SJCRH30 (cell line): ENCODE measurements at regions not wholly inside any gene's neighbourhood (a gene's known extent, or its start where the extent isn't known, plus 50 kb on each side); places are given as distances from the start of the nearest gene placed in this dataset.

Source experiments
- DNase-seq, 2 experiments: peaks; one replicate each; pipeline ENCODE4 v3.0.0-alpha.2; 2015 to 2020
- H3K27ac ChIP-seq: fragments of 250-450 bp; sonication (Bioruptor Pico); 2 replicates; pipeline ENCODE4 v1.5.1; 2020; ENCODE audit warnings: mild to moderate bottlenecking, moderate library complexity
- H3K27me3 ChIP-seq: fragments of 250-450 bp; sonication (Bioruptor Pico); 2 replicates; pipeline ENCODE4 v1.5.1; 2020; ENCODE audit warnings: mild to moderate bottlenecking, moderate library complexity
- H3K36me3 ChIP-seq: fragments of 250-450 bp; sonication (Bioruptor Pico); 2 replicates; pipeline ENCODE4 v1.5.1; 2020; ENCODE audit warnings: mild to moderate bottlenecking, moderate library complexity
- H3K4me1 ChIP-seq: fragments of 250-450 bp; sonication (Bioruptor Pico); 2 replicates; pipeline ENCODE4 v1.5.1; 2020; ENCODE audit warnings: mild to moderate bottlenecking, moderate library complexity
- H3K4me3 ChIP-seq: fragments of 250-450 bp; sonication (Bioruptor Pico); 2 replicates; pipeline ENCODE4 v1.5.1; 2020; ENCODE audit warnings: mild to moderate bottlenecking, moderate library complexity
- H3K9me3 ChIP-seq: fragments of 250-450 bp; sonication (Bioruptor Pico); replicated peaks from 2 replicates; pipeline ENCODE4 v1.5.1; 2020; ENCODE audit warnings: mild to moderate bottlenecking, moderate library complexity

- H3K27me3 ChIP-seq: no peaks in the 10 kb centered on the region; the same call in 1 of the 2 replicates
- no peaks in the 10 kb centered on the region for H3K4me1 ChIP-seq
- H3K36me3 ChIP-seq: no peaks in the 10 kb centered on the region
- no peak for DNase-seq
- no peak overlapping the region for H3K4me3 ChIP-seq
- no peak overlapping the region for H3K27ac ChIP-seq
- H3K9me3 ChIP-seq: no peaks in the 10 kb centered on the region
These were observed 501.6 kb upstream of the MYT1L start for GRCh38 chr2:2832657-2833056.

- Histone ChIP-seq H3K27ac (no peak overlapping the region), H3K27me3 (no peaks in the 10 kb centered on the region; the same call in 1 of the 2 replicates), H3K4me1 (no peaks in the 10 kb centered on the region), H3K9me3 (no peaks in the 10 kb centered on the region), H3K36me3 (no peaks in the 10 kb centered on the region), H3K4me3 (no peak overlapping the region)
- DNase-seq: no peak
These were observed 500.6 kb upstream of the MYT1L start for GRCh38 chr2:2831633-2832032.

- Histone ChIP-seq H3K36me3 (no peaks in the 10 kb centered on the region), H3K27me3 (no peaks in the 10 kb centered on the region; the same call in 1 of the 2 replicates), H3K4me3 (no peak overlapping the region), H3K27ac (no peak overlapping the region), H3K9me3 (no peaks in the 10 kb centered on the region), H3K4me1 (no peaks in the 10 kb centered on the region)
- no peak for DNase-seq
These were observed 499.5 kb upstream of the MYT1L start for GRCh38 chr2:2830576-2830975.

GRCh38 chr2:2828774-2829368, 497.8 kb upstream of the MYT1L start:
- Histone ChIP-seq H3K36me3 (no peaks in the 10 kb centered on the region), H3K27me3 (no peaks in the 10 kb centered on the region; the same call in 1 of the 2 replicates), H3K9me3 (no peaks in the 10 kb centered on the region), H3K4me3 (no peak overlapping the region), H3K27ac (no peak overlapping the region), H3K4me1 (no peaks in the 10 kb centered on the region)
- no peak for DNase-seq

- no peaks in the 10 kb centered on the region for H3K4me1 ChIP-seq
- no peak overlapping the region for H3K4me3 ChIP-seq
- no peaks in the 10 kb centered on the region; the same call in 1 of the 2 replicates for H3K27me3 ChIP-seq
- H3K9me3 ChIP-seq: no peaks in the 10 kb centered on the region
- DNase-seq: no peak
- H3K27ac ChIP-seq: no peak overlapping the region
- no peaks in the 10 kb centered on the region for H3K36me3 ChIP-seq
These were observed 496.7 kb upstream of the MYT1L start for GRCh38 chr2:2827761-2828221.

GRCh38 chr2:2827046-2827636, 496.1 kb upstream of the MYT1L start:
- H3K9me3 ChIP-seq: no peaks in the 10 kb centered on the region

GRCh38 chr2:2826621-2827020, 495.5 kb upstream of the MYT1L start:
- DNase-seq: no peak
- H3K27ac ChIP-seq: no peak overlapping the region
- no peak overlapping the region for H3K4me3 ChIP-seq
- H3K4me1 ChIP-seq: no peaks in the 10 kb centered on the region
- H3K36me3 ChIP-seq: no peaks in the 10 kb centered on the region
- H3K9me3 ChIP-seq: no peaks in the 10 kb centered on the region
- H3K27me3 ChIP-seq: no peaks in the 10 kb centered on the region

More at GRCh38 chr2:2827046-2827636, 496.1 kb upstream of the MYT1L start:
- no peak for DNase-seq
- H3K36me3 ChIP-seq: no peaks in the 10 kb centered on the region
- no peaks in the 10 kb centered on the region for H3K4me1 ChIP-seq
- H3K4me3 ChIP-seq: no peak overlapping the region
- no peak overlapping the region for H3K27ac ChIP-seq
- H3K27me3 ChIP-seq: no peaks in the 10 kb centered on the region

GRCh38 chr2:2826209-2826551, 495.1 kb upstream of the MYT1L start:
- no peak overlapping the region for H3K4me3 ChIP-seq
- H3K9me3 ChIP-seq: no peaks in the 10 kb centered on the region
- no peak for DNase-seq
- no peaks in the 10 kb centered on the region for H3K27me3 ChIP-seq
- H3K4me1 ChIP-seq: no peaks in the 10 kb centered on the region
- no peaks in the 10 kb centered on the region for H3K36me3 ChIP-seq
- H3K27ac ChIP-seq: no peak overlapping the region

- no peak overlapping the region for H3K4me3 ChIP-seq
- no peaks in the 10 kb centered on the region for H3K36me3 ChIP-seq
- no peaks in the 10 kb centered on the region for H3K9me3 ChIP-seq
- H3K4me1 ChIP-seq: no peaks in the 10 kb centered on the region
- no peaks in the 10 kb centered on the region for H3K27me3 ChIP-seq
- H3K27ac ChIP-seq: no peak overlapping the region
- DNase-seq: no peak
These were observed 494.6 kb upstream of the MYT1L start for GRCh38 chr2:2825516-2826208.

- Histone ChIP-seq H3K9me3 (no peaks in the 10 kb centered on the region), H3K4me1 (no peaks in the 10 kb centered on the region), H3K27ac (no peak overlapping the region), H3K4me3 (no peak overlapping the region), H3K27me3 (no peaks in the 10 kb centered on the region), H3K36me3 (no peaks in the 10 kb centered on the region)
- DNase-seq: no peak
These were observed 494.0 kb upstream of the MYT1L start for GRCh38 chr2:2825062-2825461.

- Histone ChIP-seq H3K27ac (no peak overlapping the region), H3K36me3 (no peaks in the 10 kb centered on the region), H3K4me1 (no peaks in the 10 kb centered on the region), H3K9me3 (no peaks in the 10 kb centered on the region), H3K4me3 (no peak overlapping the region), H3K27me3 (no peaks in the 10 kb centered on the region)
- DNase-seq: no peak
These were observed 493.5 kb upstream of the MYT1L start for GRCh38 chr2:2824588-2824987.

GRCh38 chr2:2823061-2823753, 492.1 kb upstream of the MYT1L start:
- Histone ChIP-seq H3K27me3 (no peaks in the 10 kb centered on the region), H3K4me1 (no peaks in the 10 kb centered on the region), H3K4me3 (no peak overlapping the region), H3K27ac (no peak overlapping the region), H3K9me3 (no peaks in the 10 kb centered on the region), H3K36me3 (no peaks in the 10 kb centered on the region)
- no peak for DNase-seq

GRCh38 chr2:2822143-2822542, 491.1 kb upstream of the MYT1L start:
- H3K36me3 ChIP-seq: no peaks in the 10 kb centered on the region
- no peak for DNase-seq
- no peaks in the 10 kb centered on the region for H3K9me3 ChIP-seq
- H3K27me3 ChIP-seq: no peaks in the 10 kb centered on the region
- H3K4me1 ChIP-seq: no peaks in the 10 kb centered on the region
- H3K4me3 ChIP-seq: no peak overlapping the region
- H3K27ac ChIP-seq: no peak overlapping the region

- no peaks in the 10 kb centered on the region for H3K4me1 ChIP-seq
- no peak overlapping the region for H3K4me3 ChIP-seq
- DNase-seq: no peak
- H3K27ac ChIP-seq: no peak overlapping the region
- no peaks in the 10 kb centered on the region for H3K36me3 ChIP-seq
- H3K27me3 ChIP-seq: no peaks in the 10 kb centered on the region; the same call in 1 of the 2 replicates
- no peaks in the 10 kb centered on the region for H3K9me3 ChIP-seq
These were observed 481.6 kb upstream of the MYT1L start for GRCh38 chr2:2812648-2813047.

- H3K4me3 ChIP-seq: no peak overlapping the region
- H3K9me3 ChIP-seq: no peaks in the 10 kb centered on the region
- no peak for DNase-seq
- no peak overlapping the region for H3K27ac ChIP-seq
- H3K27me3 ChIP-seq: no peaks in the 10 kb centered on the region; the same call in 1 of the 2 replicates
- H3K36me3 ChIP-seq: no peaks in the 10 kb centered on the region
- H3K4me1 ChIP-seq: no peaks in the 10 kb centered on the region
These were observed 481.0 kb upstream of the MYT1L start for GRCh38 chr2:2812117-2812516.
